ENCODE measurements at regions not wholly inside any gene's neighbourhood (a gene's known extent, or its start where the extent isn't known, plus 50 kb on each side); places are given as distances from the start of the nearest gene placed in this dataset.

- TF ChIP-seq CTCF (conservative IDR thresholded peaks at IDR 0.05; ENCODE audit: low read depth, low read length) (no peak), EZH2 (IDR thresholded peaks at IDR 0.05; ENCODE audit: borderline replicate concordance, low read depth, low read length, poor library complexity, severe bottlenecking) (no peak)
Measured at GRCh38 chr4:122977103-122977502, 54.7 kb upstream of the NUDT6 start.

Data from A673 (cell line).